ENCODE measurements at regions not wholly inside any gene's neighbourhood (a gene's known extent, or its start where the extent isn't known, plus 50 kb on each side); places are given as distances from the start of the nearest gene placed in this dataset.
"Not testable (repeated sequence)": the region's sequence is repeated elsewhere in the genome, so short reads cannot be mapped to it uniquely, and the experiment has no call there.

DNA sequence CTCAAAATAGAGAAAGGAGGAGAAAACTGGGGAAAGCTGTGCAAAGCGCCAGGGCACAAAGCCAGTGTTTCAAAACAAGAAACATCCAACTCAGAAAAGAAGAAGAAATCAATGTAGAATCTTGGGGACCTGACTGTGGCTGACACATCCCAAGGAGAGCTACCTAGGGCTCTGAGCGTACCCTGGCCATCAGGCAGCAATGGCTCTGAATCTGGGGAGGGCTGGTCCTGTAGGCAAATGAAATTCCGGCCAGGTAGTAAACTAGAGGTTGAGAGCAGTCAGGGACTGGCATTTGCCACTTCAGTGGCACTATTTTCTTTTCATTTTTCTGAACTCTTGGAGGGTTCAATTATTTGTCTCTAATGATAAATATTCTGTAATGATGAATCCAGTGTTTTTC, 525.8 kb downstream of the STK39 start:
- TF ChIP-seq, protein P1, sequence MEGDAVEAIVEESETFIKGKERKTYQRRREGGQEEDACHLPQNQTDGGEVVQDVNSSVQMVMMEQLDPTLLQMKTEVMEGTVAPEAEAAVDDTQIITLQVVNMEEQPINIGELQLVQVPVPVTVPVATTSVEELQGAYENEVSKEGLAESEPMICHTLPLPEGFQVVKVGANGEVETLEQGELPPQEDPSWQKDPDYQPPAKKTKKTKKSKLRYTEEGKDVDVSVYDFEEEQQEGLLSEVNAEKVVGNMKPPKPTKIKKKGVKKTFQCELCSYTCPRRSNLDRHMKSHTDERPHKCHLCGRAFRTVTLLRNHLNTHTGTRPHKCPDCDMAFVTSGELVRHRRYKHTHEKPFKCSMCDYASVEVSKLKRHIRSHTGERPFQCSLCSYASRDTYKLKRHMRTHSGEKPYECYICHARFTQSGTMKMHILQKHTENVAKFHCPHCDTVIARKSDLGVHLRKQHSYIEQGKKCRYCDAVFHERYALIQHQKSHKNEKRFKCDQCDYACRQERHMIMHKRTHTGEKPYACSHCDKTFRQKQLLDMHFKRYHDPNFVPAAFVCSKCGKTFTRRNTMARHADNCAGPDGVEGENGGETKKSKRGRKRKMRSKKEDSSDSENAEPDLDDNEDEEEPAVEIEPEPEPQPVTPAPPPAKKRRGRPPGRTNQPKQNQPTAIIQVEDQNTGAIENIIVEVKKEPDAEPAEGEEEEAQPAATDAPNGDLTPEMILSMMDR (IDR thresholded peaks at IDR 0.05; ENCODE audit: low read depth, low read length): no peak
- no peaks in the 10 kb centered on the region for H3K27me3 ChIP-seq (ENCODE audit: insufficient read depth, low read depth, severe bottlenecking)
- H3K36me3 ChIP-seq: no peaks in the 10 kb centered on the region
- no peak overlapping the region for H3K4me3 ChIP-seq (ENCODE audit: low read depth, low read length)
- no peak overlapping the region for H3K27ac ChIP-seq
- no peaks in the 10 kb centered on the region for H3K9me3 ChIP-seq (ENCODE audit: severe bottlenecking)
- DNase-seq: no peak

DNA sequence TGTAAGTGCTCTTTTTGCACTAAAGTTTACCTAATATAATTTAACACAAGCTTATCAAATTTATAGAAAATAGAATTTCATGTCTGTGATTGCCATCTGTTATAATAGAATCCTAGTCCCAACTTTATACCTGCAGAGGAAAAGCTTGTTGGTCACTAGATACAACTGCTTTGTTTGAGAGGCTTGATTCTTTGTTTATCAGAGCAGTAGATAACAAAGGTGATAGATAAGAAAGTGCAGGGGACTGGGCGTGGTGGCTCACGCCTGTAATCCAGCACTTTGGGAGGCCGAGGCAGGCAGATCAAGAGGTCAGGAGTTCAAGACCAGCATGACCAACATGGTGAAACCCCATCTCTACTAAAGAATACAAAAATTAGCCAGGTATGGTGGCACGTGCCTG, 528.0 kb downstream of the STK39 start:
- H3K27me3 ChIP-seq (ENCODE audit: insufficient read depth, low read depth, severe bottlenecking): no peaks in the 10 kb centered on the region
- no peak overlapping the region for H3K4me3 ChIP-seq (ENCODE audit: low read depth, low read length)
- H3K36me3 ChIP-seq: no peaks in the 10 kb centered on the region
- no peaks in the 10 kb centered on the region for H3K9me3 ChIP-seq (ENCODE audit: severe bottlenecking)
- no peak overlapping the region for H3K27ac ChIP-seq
- TF ChIP-seq, protein P1 (IDR thresholded peaks at IDR 0.05; ENCODE audit: low read depth, low read length): no peak
- DNase-seq: no peak

DNA sequence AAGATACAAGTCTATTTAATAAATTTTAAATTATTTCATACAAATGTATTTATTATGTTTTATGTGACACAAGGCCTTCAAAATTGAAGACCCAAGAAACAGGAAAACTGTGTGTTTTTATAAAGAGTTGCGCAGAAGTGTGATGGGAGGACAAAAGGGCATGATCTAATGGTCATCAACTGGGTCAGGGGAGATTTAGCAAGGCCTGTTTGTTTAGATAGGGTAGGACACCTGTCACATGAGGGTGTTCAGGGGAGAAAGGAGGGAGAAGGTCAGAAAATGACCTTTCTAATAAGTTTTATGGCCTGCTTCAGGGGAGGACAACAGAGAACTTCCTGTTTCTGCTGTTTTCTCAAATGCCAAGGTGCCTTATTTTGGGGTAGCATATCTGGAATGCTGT, 528.8 kb downstream of the STK39 start:
- Histone ChIP-seq H3K27me3 (ENCODE audit: insufficient read depth, low read depth, severe bottlenecking) (no peaks in the 10 kb centered on the region), H3K27ac (no peak overlapping the region), H3K4me3 (ENCODE audit: low read depth, low read length) (no peak overlapping the region), H3K36me3 (no peaks in the 10 kb centered on the region), H3K9me3 (ENCODE audit: severe bottlenecking) (no peaks in the 10 kb centered on the region)
- TF ChIP-seq, protein P1 (IDR thresholded peaks at IDR 0.05; ENCODE audit: low read depth, low read length): no peak
- DNase-seq: no peak

DNA sequence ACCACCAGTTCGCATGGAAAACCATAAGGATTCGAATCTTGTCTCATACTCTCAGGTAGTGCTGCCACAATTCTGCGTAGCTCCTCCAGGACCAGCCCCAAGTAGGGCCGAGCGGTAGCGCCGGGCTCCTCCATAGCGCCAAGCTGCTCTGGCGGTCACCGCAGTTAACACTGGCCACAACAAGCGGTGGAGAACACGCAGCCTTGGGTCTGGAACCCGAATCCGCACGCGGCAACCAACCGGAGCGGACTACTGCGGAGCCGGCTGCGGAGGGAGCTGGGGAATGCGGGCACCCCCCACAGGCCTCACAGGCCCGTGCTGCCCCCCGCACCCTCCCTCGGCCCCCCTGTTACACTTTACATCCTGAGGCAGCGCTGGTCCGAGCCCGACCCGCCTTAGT, 531.5 kb downstream of the STK39 start:
- Histone ChIP-seq H3K27ac (no peak overlapping the region), H3K36me3 (no peaks in the 10 kb centered on the region), H3K4me3 (ENCODE audit: low read depth, low read length) (no peak overlapping the region), H3K9me3 (ENCODE audit: severe bottlenecking) (no peaks in the 10 kb centered on the region), H3K27me3 (ENCODE audit: insufficient read depth, low read depth, severe bottlenecking) (no peaks in the 10 kb centered on the region)
- TF ChIP-seq, protein P1 (IDR thresholded peaks at IDR 0.05; ENCODE audit: low read depth, low read length): no peak
- no peak for DNase-seq

DNA sequence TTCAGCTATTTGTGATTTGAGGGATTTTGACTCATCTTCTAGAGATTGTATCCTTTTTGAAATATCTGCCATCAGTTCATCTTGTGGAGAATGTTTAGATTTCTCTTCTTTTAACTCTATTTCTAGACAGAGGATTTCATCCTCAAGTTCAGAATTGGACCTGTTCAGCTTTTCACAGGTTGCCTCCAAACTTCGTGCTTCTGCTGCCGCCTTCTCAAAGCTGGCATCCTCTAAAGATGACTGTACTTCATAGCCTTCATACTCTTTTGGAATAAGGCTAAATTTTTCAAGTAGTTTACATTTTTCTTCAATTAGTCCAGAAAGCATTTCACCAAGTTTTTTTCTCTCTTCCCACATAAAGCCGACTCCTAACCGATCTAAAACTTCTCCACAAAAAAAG, 531.9 kb downstream of the STK39 start:
- H3K4me3 ChIP-seq (ENCODE audit: low read depth, low read length); H3K27me3 ChIP-seq (ENCODE audit: insufficient read depth, low read depth, severe bottlenecking); H3K9me3 ChIP-seq (ENCODE audit: severe bottlenecking); H3K27ac ChIP-seq; DNase-seq; H3K36me3 ChIP-seq: not testable (repeated sequence)

DNA sequence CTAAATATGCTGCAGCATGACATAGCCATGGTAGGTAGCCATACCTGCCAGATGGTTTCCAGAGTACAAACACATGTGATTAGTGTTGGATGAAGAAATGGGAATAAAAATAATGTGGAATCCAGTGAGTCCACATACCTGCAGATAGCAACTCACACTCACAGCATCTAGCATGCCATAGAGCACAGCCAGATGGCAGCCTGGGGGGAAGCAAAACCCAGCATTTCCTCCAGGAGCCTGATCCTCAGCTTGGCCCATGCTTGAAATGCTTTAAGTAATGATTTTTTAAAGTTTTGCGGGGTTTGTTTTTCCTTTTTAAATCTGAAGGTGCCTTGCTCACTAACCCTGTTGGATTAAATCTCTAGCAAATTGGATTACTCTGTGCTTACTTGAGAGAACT, 535.1 kb downstream of the STK39 start:
- no peaks in the 10 kb centered on the region for H3K36me3 ChIP-seq
- no peaks in the 10 kb centered on the region for H3K9me3 ChIP-seq (ENCODE audit: severe bottlenecking)
- TF ChIP-seq, protein P1 (IDR thresholded peaks at IDR 0.05; ENCODE audit: low read depth, low read length): no peak
- no peak for DNase-seq
- no peak overlapping the region for H3K27ac ChIP-seq
- no peaks in the 10 kb centered on the region for H3K27me3 ChIP-seq (ENCODE audit: insufficient read depth, low read depth, severe bottlenecking)
- H3K4me3 ChIP-seq (ENCODE audit: low read depth, low read length): no peak overlapping the region

Data from WERI-Rb-1 (cell line).